SU-DHL-6 (cell line): ENCODE measurements at regions not wholly inside any gene's neighbourhood (a gene's known extent, or its start where the extent isn't known, plus 50 kb on each side); places are given as distances from the start of the nearest gene placed in this dataset.
"Not testable (repeated sequence)": the region's sequence is repeated elsewhere in the genome, so short reads cannot be mapped to it uniquely, and the experiment has no call there.

ENCODE experiments used
- H2AFZ ChIP-seq: fragments of 200-600 bp; sonication (generic); 2 replicates; pipeline ENCODE4 v1.6.1; 2014; ENCODE audit warnings: low read depth, mild to moderate bottlenecking, moderate library complexity, mixed read lengths, antibody characterized with exemption, low read length; ENCODE audit not compliant: severe bottlenecking
- H3F3A ChIP-seq: fragments of 200-600 bp; shearing (Covaris generic); 2 replicates; pipeline ENCODE4 v1.6.0; 2016; ENCODE audit warnings: antibody characterized with exemption, mild to moderate bottlenecking; ENCODE audit not compliant: insufficient read depth
- H3K27ac ChIP-seq: fragments of 200-600 bp; sonication (generic); 2 replicates; pipeline ENCODE4 v1.5.1; 2016; ENCODE audit warnings: low read depth, mild to moderate bottlenecking, low read length, moderate library complexity, mixed read lengths
- H3K27me3 ChIP-seq: fragments of 200-600 bp; sonication (generic), shearing (Covaris generic); 2 replicates; pipeline ENCODE4 v1.6.0; 2014; ENCODE audit warnings: mild to moderate bottlenecking, low read length
- H3K36me3 ChIP-seq: fragments of 200-600 bp; sonication (generic); 2 replicates; pipeline ENCODE4 v1.6.1; 2014; ENCODE audit warnings: mild to moderate bottlenecking, low read length, mixed read lengths
- H3K4me2 ChIP-seq: fragments of 300-600, 200-600 bp; shearing (Covaris generic), sonication (generic); 2 replicates; pipeline ENCODE4 v1.6.0; 2014; ENCODE audit warnings: low read length, low read depth, mild to moderate bottlenecking; ENCODE audit not compliant: poor library complexity, severe bottlenecking
- H3K4me3 ChIP-seq: fragments of 200-600 bp; sonication (generic); 2 replicates; pipeline ENCODE4 v1.5.1; 2014; ENCODE audit warnings: antibody characterized with exemption, low read length, mild to moderate bottlenecking, mixed read lengths; ENCODE audit not compliant: insufficient read depth, poor library complexity, severe bottlenecking
- H3K79me2 ChIP-seq: fragments of 200-600 bp; sonication (generic); 2 replicates; pipeline ENCODE4 v1.6.1; 2014; ENCODE audit warnings: mild to moderate bottlenecking, low read length, moderate library complexity; ENCODE audit not compliant: insufficient read depth
- H3K9ac ChIP-seq: fragments of 200-600 bp; sonication (generic); 2 replicates; pipeline ENCODE4 v1.7.0; 2014; ENCODE audit warnings: mild to moderate bottlenecking, low read length
- H3K9me2 ChIP-seq: fragments of 200-600 bp; sonication (generic); replicated peaks from 2 replicates; pipeline ENCODE4 v1.6.1; 2014; ENCODE audit warnings: low read length; ENCODE audit not compliant: insufficient read depth
- H3K9me3 ChIP-seq: fragments of 200-600 bp; sonication (generic); 2 replicates; pipeline ENCODE4 v1.6.1; 2014; ENCODE audit warnings: low read length, mixed read lengths; ENCODE audit not compliant: insufficient read depth
- H4K20me1 ChIP-seq: fragments of 200-600 bp; sonication (generic); 2 replicates; pipeline ENCODE4 v1.6.1; 2014; ENCODE audit warnings: low read depth, mild to moderate bottlenecking, antibody characterized with exemption, low read length, moderate library complexity, mixed read lengths
- CTCF ChIP-seq: fragments of 200-600 bp; sonication (generic); IDR thresholded peaks from one replicate; pipeline ENCODE4 v1.5.1; 2017; ENCODE audit warnings: antibody characterized with exemption, mild to moderate bottlenecking, low read length, moderate library complexity; ENCODE audit not compliant: insufficient read depth, poor library complexity, severe bottlenecking
- EZH2phosphoT487 ChIP-seq: fragments of 200-600 bp; sonication (generic), shearing (Covaris generic); conservative IDR thresholded peaks from 2 replicates; pipeline ENCODE4 v1.6.1; 2018; ENCODE audit warnings: mild to moderate bottlenecking, antibody characterized with exemption, low read length, moderate library complexity, mixed read lengths

GRCh38 chr1:182325339-182325738, 66.3 kb downstream of the GLUL start:
- Histone ChIP-seq H3K9me2 (no peaks in the 10 kb centered on the region), H3K27ac (no peak overlapping the region), H4K20me1 (no peaks in the 10 kb centered on the region), H3K36me3 (no peaks in the 10 kb centered on the region), H3K9me3 (no peaks in the 10 kb centered on the region), H3K9ac (no peak overlapping the region), H3F3A (no peaks in the 10 kb centered on the region), H3K27me3 (no peaks in the 10 kb centered on the region), H3K79me2 (no peaks in the 10 kb centered on the region), H3K4me2 (no peak overlapping the region), H2AFZ (no peak overlapping the region), H3K4me3 (no peak overlapping the region)
- TF ChIP-seq EZH2phosphoT487 (no peak), CTCF (no peak)

- not testable (repeated sequence) for H3K27me3 ChIP-seq, H3K9ac ChIP-seq, H3K9me3 ChIP-seq, H2AFZ ChIP-seq, H3K4me3 ChIP-seq, H3K27ac ChIP-seq, H4K20me1 ChIP-seq, H3K4me2 ChIP-seq, H3K36me3 ChIP-seq, H3F3A ChIP-seq, H3K79me2 ChIP-seq, H3K9me2 ChIP-seq
These were observed 70.1 kb downstream of the GLUL start for GRCh38 chr1:182321532-182321931.

- TF ChIP-seq CTCF (no peak), EZH2phosphoT487 (no peak)
- Histone ChIP-seq H3K79me2 (no peaks in the 10 kb centered on the region), H3K4me3 (no peak overlapping the region), H3F3A (no peaks in the 10 kb centered on the region), H3K9me3 (no peaks in the 10 kb centered on the region), H2AFZ (no peak overlapping the region), H4K20me1 (no peaks in the 10 kb centered on the region), H3K27ac (no peak overlapping the region), H3K9ac (no peak overlapping the region), H3K27me3 (no peaks in the 10 kb centered on the region), H3K4me2 (no peak overlapping the region), H3K36me3 (no peaks in the 10 kb centered on the region), H3K9me2 (no peaks in the 10 kb centered on the region)
These were observed 73.9 kb downstream of the GLUL start for GRCh38 chr1:182317611-182318161.

GRCh38 chr1:182316454-182316853, 75.1 kb downstream of the GLUL start:
- H4K20me1 ChIP-seq, H3K4me3 ChIP-seq: not testable (repeated sequence)

More at GRCh38 chr1:182316454-182316853, 75.1 kb downstream of the GLUL start:
- not testable (repeated sequence) for H3K4me2 ChIP-seq, H3K9me3 ChIP-seq, H3K9me2 ChIP-seq, H2AFZ ChIP-seq, H3K79me2 ChIP-seq, H3K27me3 ChIP-seq, H3F3A ChIP-seq, H3K27ac ChIP-seq, H3K36me3 ChIP-seq, H3K9ac ChIP-seq
